Activated CD4-positive, alpha-beta memory T cell treated with anti-CD3 and anti-CD28 coated beads, Interleukin-2, amount 10 ng/mL, durations not matched to agents 7 days and 5 days (primary cell): ENCODE measurements at regions not wholly inside any gene's neighbourhood (a gene's known extent, or its start where the extent isn't known, plus 50 kb on each side); places are given as distances from the start of the nearest gene placed in this dataset.
"Not testable (repeated sequence)": the region's sequence is repeated elsewhere in the genome, so short reads cannot be mapped to it uniquely, and the experiment has no call there.

Source experiments
- CTCF ChIA-PET: fragments of 350-600 bp; sonication (Branson Sonifier 250); formaldehyde crosslinking; loops from one replicate; lab custom pipeline; 2021; ENCODE audit warnings: antibody characterized with exemption, inconsistent platforms; lab: Charles Lee
- POLR2A ChIA-PET: fragments of 350-600 bp; sonication (Branson Sonifier 250); formaldehyde crosslinking; loops from one replicate; lab custom pipeline; 2021; ENCODE audit warnings: antibody characterized with exemption; lab: Charles Lee
- DNase-seq: peaks from one replicate; pipeline ENCODE4 v3.0.0-alpha.2; 2020
- H3K27ac Mint-ChIP-seq: one replicate; pipeline ENCODE4 v1.8.0; 2021; ENCODE audit warnings: mild to moderate bottlenecking, mixed read lengths
- H3K27me3 Mint-ChIP-seq: one replicate; pipeline ENCODE4 v1.8.0; 2021; ENCODE audit warnings: mixed read lengths
- H3K36me3 Mint-ChIP-seq: one replicate; pipeline ENCODE4 v1.8.0; 2021; ENCODE audit warnings: low read depth, mixed read lengths
- H3K4me1 Mint-ChIP-seq: one replicate; pipeline ENCODE4 v1.8.0; 2021; ENCODE audit warnings: mixed read lengths
- H3K4me3 Mint-ChIP-seq: one replicate; pipeline ENCODE4 v1.8.0; 2021; ENCODE audit warnings: mild to moderate bottlenecking, mixed read lengths
- H3K9me3 Mint-ChIP-seq: one replicate; pipeline ENCODE4 v1.8.0; 2021; ENCODE audit warnings: mixed read lengths

GRCh38 chr9:124130277-124131075 is 118.9 kb downstream of the LHX2 start:
- CTCF ChIA-PET: interaction anchor here (1.0 kb wide), 1 partner anchor 8 kb away, joined by 4 read pairs; no protein-coding TSS in a partner anchor
- peaks cover 5% of the 10 kb centered on the region for H3K4me1 Mint-ChIP-seq
- H3K27me3 Mint-ChIP-seq: peaks cover 2% of the 10 kb centered on the region
- POLR2A ChIA-PET: no interaction called here
- H3K4me3 Mint-ChIP-seq: no peak overlapping the region
- DNase-seq: no peak
- H3K36me3 Mint-ChIP-seq: no peaks in the 10 kb centered on the region
- no peaks in the 10 kb centered on the region for H3K9me3 Mint-ChIP-seq
- no peak overlapping the region for H3K27ac Mint-ChIP-seq

DNA sequence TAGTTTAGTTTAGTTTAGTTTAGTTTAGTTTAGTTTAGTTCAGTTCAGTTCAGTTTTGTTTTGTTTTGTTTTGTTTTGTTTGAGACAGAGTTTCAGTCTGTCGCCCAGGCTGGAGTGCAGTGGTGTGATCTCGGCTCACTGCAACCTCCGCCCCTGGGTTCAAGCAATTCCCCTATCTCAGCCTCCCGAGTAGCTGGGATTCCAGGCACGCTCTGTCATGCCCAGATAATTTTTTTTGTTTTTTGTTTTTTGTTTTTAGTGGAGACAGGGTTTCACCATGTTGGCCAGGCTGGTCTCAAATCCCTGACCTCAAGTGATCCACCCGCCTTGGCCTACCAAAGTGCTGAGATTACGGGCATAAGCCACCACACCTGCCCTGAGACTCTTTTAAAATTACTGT is 120.0 kb downstream of the LHX2 start:
- H3K9me3 Mint-ChIP-seq, H3K36me3 Mint-ChIP-seq, H3K27ac Mint-ChIP-seq, CTCF ChIA-PET, POLR2A ChIA-PET, DNase-seq, H3K4me1 Mint-ChIP-seq, H3K4me3 Mint-ChIP-seq, H3K27me3 Mint-ChIP-seq: not testable (repeated sequence)

GRCh38 chr9:124132671-124133147 is 121.1 kb downstream of the LHX2 start:
- POLR2A ChIA-PET: interaction anchor here (0.6 kb wide), 1 partner anchor 64 kb away, joined by 3 read pairs; no protein-coding TSS in a partner anchor
- Mint-ChIP-seq H3K4me1 (no peaks in the 10 kb centered on the region), H3K4me3 (no peak overlapping the region), H3K36me3 (no peaks in the 10 kb centered on the region), H3K27ac (no peak overlapping the region), H3K9me3 (no peaks in the 10 kb centered on the region), H3K27me3 (peaks cover 9% of the 10 kb centered on the region)
- CTCF ChIA-PET: no interaction called here
- DNase-seq: no peak

DNA sequence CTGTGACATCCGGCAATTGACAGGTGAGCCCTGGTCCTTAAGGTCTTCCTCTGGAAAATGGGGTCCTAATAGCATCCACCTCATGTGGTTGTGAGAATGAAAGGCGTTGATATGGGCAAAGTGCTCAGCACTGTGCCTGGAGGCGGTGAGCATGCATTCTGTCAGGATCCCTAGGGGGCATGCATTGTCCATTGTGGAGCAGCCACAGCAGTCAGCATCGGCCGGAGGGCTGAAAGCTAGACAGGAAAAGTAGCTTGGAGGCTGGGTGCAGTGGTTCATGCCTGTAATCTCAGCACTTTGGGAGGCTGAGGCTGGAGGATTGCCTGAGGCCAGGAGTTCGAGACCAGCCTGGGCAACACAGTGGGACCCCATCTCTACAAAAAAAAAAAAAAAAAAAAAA is 122.2 kb downstream of the LHX2 start:
- no peaks in the 10 kb centered on the region for H3K9me3 Mint-ChIP-seq
- H3K36me3 Mint-ChIP-seq: no peaks in the 10 kb centered on the region
- ChIA-PET CTCF (interaction anchor here (0.6 to 0.7 kb wide), 4 partner anchors 13 to 203 kb away, joined by 3 to 6 read pairs (median 4); no protein-coding TSS in a partner anchor), POLR2A (interaction anchor here (0.6 to 0.7 kb wide), 3 partner anchors 39 to 126 kb away, joined by 3 read pairs; no protein-coding TSS in a partner anchor)
- H3K4me3 Mint-ChIP-seq: no peak overlapping the region
- no peaks in the 10 kb centered on the region for H3K4me1 Mint-ChIP-seq
- H3K27ac Mint-ChIP-seq: no peak overlapping the region
- DNase-seq: peak; percentile 53
- H3K27me3 Mint-ChIP-seq: peaks cover 9% of the 10 kb centered on the region

DNA sequence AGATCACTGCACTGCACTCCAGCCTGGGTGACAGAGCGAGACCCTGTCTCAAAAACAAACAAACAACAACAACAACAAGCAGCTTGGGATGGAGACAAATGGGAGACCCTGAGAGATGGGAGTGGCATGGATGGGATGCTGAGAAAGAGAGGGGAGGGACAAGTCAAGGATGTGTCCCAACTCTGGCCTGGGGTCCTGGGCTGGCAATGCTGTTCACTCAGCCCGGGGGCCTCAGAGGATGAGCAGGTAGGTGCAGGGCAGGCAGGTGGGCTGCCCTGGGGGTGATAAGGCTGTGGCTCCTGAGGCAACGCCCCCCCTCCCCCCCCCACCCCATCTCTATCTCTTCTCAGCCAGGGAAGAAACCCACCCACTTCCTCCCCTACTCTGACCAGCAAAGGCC is 123.0 kb downstream of the LHX2 start:
- Mint-ChIP-seq H3K27me3 (peaks cover 9% of the 10 kb centered on the region), H3K4me1 (no peaks in the 10 kb centered on the region), H3K36me3 (no peaks in the 10 kb centered on the region), H3K27ac (no peak overlapping the region), H3K9me3 (no peaks in the 10 kb centered on the region), H3K4me3 (no peak overlapping the region)
- no peak for DNase-seq
- ChIA-PET CTCF (interaction anchor here (0.7 kb wide), 1 partner anchor 12 kb away, joined by 3 read pairs; no protein-coding TSS in a partner anchor), POLR2A (no interaction called here)

GRCh38 chr9:124135813-124136365 is 121.9 kb upstream of the NEK6 start:
- H3K27me3 Mint-ChIP-seq: peaks cover 7% of the 10 kb centered on the region
- POLR2A ChIA-PET: no interaction called here
- CTCF ChIA-PET: no interaction called here

DNA sequence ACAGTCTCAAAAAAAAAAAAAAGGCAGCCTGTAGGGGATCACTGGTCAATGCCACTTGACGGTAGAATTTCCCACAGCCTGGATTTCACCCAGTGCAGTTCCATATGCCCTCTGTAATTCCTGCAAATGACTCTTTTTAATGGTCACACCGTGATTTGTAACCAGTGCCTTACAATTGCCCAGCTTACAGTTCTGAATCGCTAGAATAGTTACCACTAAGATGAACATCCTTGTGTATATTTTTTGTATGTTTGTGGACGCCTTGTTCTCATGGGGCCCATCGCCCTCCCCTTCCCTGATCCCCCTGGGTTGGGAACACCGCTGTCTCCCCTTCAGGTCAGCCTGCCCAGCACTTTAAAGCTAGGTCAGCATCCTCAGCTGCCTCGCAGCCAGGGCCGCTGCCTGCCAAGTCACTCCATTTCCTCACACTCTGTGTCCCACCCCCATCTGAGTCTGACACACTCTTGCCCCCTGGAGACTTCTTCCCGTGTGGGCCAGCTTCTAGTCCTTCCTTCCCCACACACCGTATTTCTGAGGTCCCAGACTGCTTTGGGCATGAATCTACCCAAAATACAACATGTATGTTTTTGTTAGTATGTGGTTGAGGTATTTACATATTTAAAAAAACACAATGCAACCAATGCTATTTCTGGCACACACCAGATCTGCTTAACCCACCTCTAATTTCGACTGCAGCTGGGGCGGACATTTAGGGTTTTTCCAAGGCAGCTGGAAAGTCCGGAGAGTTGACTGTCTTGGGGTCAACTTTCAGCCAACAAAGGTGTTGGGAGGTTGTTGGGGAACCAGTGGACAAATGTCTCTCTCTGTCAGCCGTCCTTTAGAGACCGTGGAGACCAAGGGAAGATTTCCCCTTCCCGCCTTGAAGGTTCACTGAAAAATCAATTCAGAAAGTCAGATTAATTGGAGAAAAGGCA is 120.5 kb upstream of the NEK6 start:
- CTCF ChIA-PET: interaction anchor here (1.2 kb wide), 1 partner anchor 10 kb away, joined by 4 read pairs; no protein-coding TSS in a partner anchor
- DNase-seq: no peak
- no peaks in the 10 kb centered on the region for H3K4me1 Mint-ChIP-seq
- POLR2A ChIA-PET: no interaction called here
- no peak overlapping the region for H3K4me3 Mint-ChIP-seq
- peaks cover 7% of the 10 kb centered on the region for H3K27me3 Mint-ChIP-seq
- H3K27ac Mint-ChIP-seq: no peak overlapping the region
- H3K36me3 Mint-ChIP-seq: no peaks in the 10 kb centered on the region
- H3K9me3 Mint-ChIP-seq: no peaks in the 10 kb centered on the region

More at GRCh38 chr9:124135813-124136365, 121.9 kb upstream of the NEK6 start:
- H3K36me3 Mint-ChIP-seq: no peaks in the 10 kb centered on the region
- H3K4me1 Mint-ChIP-seq: no peaks in the 10 kb centered on the region
- H3K27ac Mint-ChIP-seq: no peak overlapping the region
- no peak for DNase-seq
- H3K9me3 Mint-ChIP-seq: no peaks in the 10 kb centered on the region
- no peak overlapping the region for H3K4me3 Mint-ChIP-seq

GRCh38 chr9:124137944-124138335 is 119.8 kb upstream of the NEK6 start:
- CTCF ChIA-PET: no interaction called here
- no peaks in the 10 kb centered on the region for H3K36me3 Mint-ChIP-seq
- H3K27ac Mint-ChIP-seq: no peak overlapping the region
- no peak overlapping the region for H3K4me3 Mint-ChIP-seq
- DNase-seq: no peak
- no peaks in the 10 kb centered on the region for H3K9me3 Mint-ChIP-seq
- POLR2A ChIA-PET: no interaction called here
- no peaks in the 10 kb centered on the region for H3K4me1 Mint-ChIP-seq
- H3K27me3 Mint-ChIP-seq: peaks cover 7% of the 10 kb centered on the region

- ChIA-PET POLR2A (no interaction called here), CTCF (interaction anchor here (0.7 kb wide), 1 partner anchor 182 kb away, joined by 3 read pairs; no protein-coding TSS in a partner anchor)
- H3K9me3 Mint-ChIP-seq: no peaks in the 10 kb centered on the region
- H3K4me3 Mint-ChIP-seq: no peak overlapping the region
- H3K27me3 Mint-ChIP-seq: peaks cover 7% of the 10 kb centered on the region
- H3K4me1 Mint-ChIP-seq: no peaks in the 10 kb centered on the region
- H3K36me3 Mint-ChIP-seq: no peaks in the 10 kb centered on the region
- no peak overlapping the region for H3K27ac Mint-ChIP-seq
- no peak for DNase-seq
These were observed 118.7 kb upstream of the NEK6 start for GRCh38 chr9:124139001-124139400.

GRCh38 chr9:124140941-124141568 is 116.7 kb upstream of the NEK6 start:
- no peak overlapping the region for H3K27ac Mint-ChIP-seq
- H3K36me3 Mint-ChIP-seq: no peaks in the 10 kb centered on the region
- no peak overlapping the region for H3K4me3 Mint-ChIP-seq
- peaks cover 2% of the 10 kb centered on the region for H3K4me1 Mint-ChIP-seq
- H3K9me3 Mint-ChIP-seq: no peaks in the 10 kb centered on the region
- DNase-seq: no peak
- CTCF ChIA-PET: interaction anchor here (0.7 kb wide), 1 partner anchor 181 kb away, joined by 3 read pairs; no protein-coding TSS in a partner anchor
- peaks cover 4% of the 10 kb centered on the region for H3K27me3 Mint-ChIP-seq
- POLR2A ChIA-PET: no interaction called here

DNA sequence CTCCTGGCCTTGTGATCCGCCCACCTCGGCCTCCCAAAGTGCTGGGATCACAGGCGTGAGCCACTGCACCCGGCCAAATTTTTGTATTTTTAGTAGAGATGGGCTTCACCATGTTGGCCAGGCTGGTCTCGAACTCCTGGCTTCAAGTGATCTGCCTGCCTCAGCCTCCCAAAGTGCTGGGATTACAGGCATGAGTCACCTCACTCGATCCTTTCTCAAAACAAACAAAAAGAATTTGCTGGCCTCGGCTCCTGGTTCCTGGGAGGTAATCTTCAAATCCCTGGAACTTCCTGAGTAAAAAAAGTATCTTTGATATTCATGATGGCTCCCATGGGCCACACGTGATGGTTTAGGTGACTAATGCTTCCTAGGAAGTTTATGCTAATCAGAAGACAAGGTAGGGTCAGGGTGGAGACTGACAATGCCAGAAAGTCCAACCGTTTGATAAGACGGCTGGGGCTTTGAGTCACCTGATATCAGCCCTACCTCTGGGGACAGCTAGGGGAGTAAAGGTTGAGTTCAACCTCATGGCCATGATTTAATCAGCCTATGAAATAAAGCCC is 113.1 kb upstream of the NEK6 start:
- H3K27ac Mint-ChIP-seq, H3K36me3 Mint-ChIP-seq, DNase-seq, POLR2A ChIA-PET, H3K4me3 Mint-ChIP-seq, H3K27me3 Mint-ChIP-seq, H3K4me1 Mint-ChIP-seq, H3K9me3 Mint-ChIP-seq: not testable (repeated sequence)
- CTCF ChIA-PET: interaction anchor here (0.7 kb wide), 1 partner anchor 246 kb away, joined by 3 read pairs; no protein-coding TSS in a partner anchor

- H3K9me3 Mint-ChIP-seq: peaks cover 4% of the 10 kb centered on the region
- no peak for DNase-seq
- H3K4me3 Mint-ChIP-seq: no peak overlapping the region
- no peak overlapping the region for H3K27ac Mint-ChIP-seq
- H3K27me3 Mint-ChIP-seq: peaks cover 10% of the 10 kb centered on the region
- H3K36me3 Mint-ChIP-seq: no peaks in the 10 kb centered on the region
- ChIA-PET CTCF (interaction anchor here (0.6 kb wide), 1 partner anchor 12 kb away, joined by 3 read pairs; no protein-coding TSS in a partner anchor), POLR2A (no interaction called here)
- peaks cover 6% of the 10 kb centered on the region for H3K4me1 Mint-ChIP-seq
These were observed 111.7 kb upstream of the NEK6 start for GRCh38 chr9:124146031-124146561.
